GM18526 (cell line): ENCODE measurements at regions not wholly inside any gene's neighbourhood (a gene's known extent, or its start where the extent isn't known, plus 50 kb on each side); places are given as distances from the start of the nearest gene placed in this dataset.

ENCODE experiments used
- POLR2A ChIP-seq: IDR thresholded peaks from 3 replicates; pipeline ENCODE4 v1.6.1; 2011; ENCODE audit not compliant: insufficient read length; ENCODE audit errors: extremely low read depth

GRCh38 chr14:105859717-105860614, 333.6 kb downstream of the TMEM121 start:
- TF ChIP-seq POLR2A: no peak

- TF ChIP-seq POLR2A: no peak
Observed at GRCh38 chr14:105860615-105861580, 334.5 kb downstream of the TMEM121 start.

- no peak for TF ChIP-seq POLR2A
Observed at GRCh38 chr14:105861985-105862465, 335.6 kb downstream of the TMEM121 start.

GRCh38 chr14:105862581-105863239, 336.3 kb downstream of the TMEM121 start:
- no peak for TF ChIP-seq POLR2A

GRCh38 chr14:105863296-105864108, 337.1 kb downstream of the TMEM121 start:
- no peak for TF ChIP-seq POLR2A

GRCh38 chr14:105864116-105864515, 337.7 kb downstream of the TMEM121 start:
- no peak for TF ChIP-seq POLR2A

- no peak for TF ChIP-seq POLR2A
Observed at GRCh38 chr14:105864651-105865265, 338.4 kb downstream of the TMEM121 start.

- no peak for TF ChIP-seq POLR2A
Observed at GRCh38 chr14:105865266-105865903, 339.0 kb downstream of the TMEM121 start.

GRCh38 chr14:105865904-105866840, 339.8 kb downstream of the TMEM121 start:
- no peak for TF ChIP-seq POLR2A

GRCh38 chr14:105866841-105867321, 340.5 kb downstream of the TMEM121 start:
- TF ChIP-seq POLR2A: no peak

GRCh38 chr14:105867961-105868599, 341.7 kb downstream of the TMEM121 start:
- TF ChIP-seq POLR2A: no peak

- TF ChIP-seq POLR2A: no peak
Observed at GRCh38 chr14:105871590-105871989, 345.2 kb downstream of the TMEM121 start.
